ENCODE measurements at regions not wholly inside any gene's neighbourhood (a gene's known extent, or its start where the extent isn't known, plus 50 kb on each side); places are given as distances from the start of the nearest gene placed in this dataset.

DNA sequence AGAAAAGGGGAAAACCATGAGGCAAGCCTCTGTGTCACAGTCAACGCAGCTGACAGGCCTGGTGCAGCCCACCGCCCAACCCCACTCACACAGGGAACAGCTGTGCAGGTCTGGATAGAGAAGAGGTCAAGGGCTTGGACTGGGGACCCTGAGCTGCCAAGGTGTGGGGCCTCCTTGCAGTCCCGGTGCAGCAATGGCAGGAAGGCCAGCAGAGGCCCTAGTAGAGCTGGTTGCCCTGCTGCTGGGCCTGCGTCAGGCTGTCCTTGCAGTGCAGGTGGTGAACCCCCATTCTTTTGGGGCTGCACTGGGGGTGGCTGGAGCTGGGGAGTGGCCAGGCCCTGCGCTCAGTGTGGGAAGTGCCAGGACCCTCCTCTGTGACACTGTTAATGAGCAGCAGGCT is 482.0 kb downstream of the SMARCA1 start:
- intact Hi-C loops (cut with DNase I; ENCODE audit: low total_unique reads) (no loop called here), in situ Hi-C loops (cut with MboI; ENCODE audit: low sequenced_read_pairs in 4 of 4) (no loop called here)
- Histone ChIP-seq H3K27ac (no peak overlapping the region), H3K36me3 (no peaks in the 10 kb centered on the region), H3K4me3 (no peak overlapping the region), H3K27me3 (no peaks in the 10 kb centered on the region), H3K4me1 (no peaks in the 10 kb centered on the region), H3K9me3 (no peaks in the 10 kb centered on the region)
- no peak for DNase-seq
- TF ChIP-seq POLR2A (IDR thresholded peaks at IDR 0.05) (no peak), CTCF (IDR thresholded peaks at IDR 0.05 in 4 of 5, conservative IDR thresholded peaks at IDR 0.05 in 1 of 5) (no peak)
- ATAC-seq, result no peak

DNA sequence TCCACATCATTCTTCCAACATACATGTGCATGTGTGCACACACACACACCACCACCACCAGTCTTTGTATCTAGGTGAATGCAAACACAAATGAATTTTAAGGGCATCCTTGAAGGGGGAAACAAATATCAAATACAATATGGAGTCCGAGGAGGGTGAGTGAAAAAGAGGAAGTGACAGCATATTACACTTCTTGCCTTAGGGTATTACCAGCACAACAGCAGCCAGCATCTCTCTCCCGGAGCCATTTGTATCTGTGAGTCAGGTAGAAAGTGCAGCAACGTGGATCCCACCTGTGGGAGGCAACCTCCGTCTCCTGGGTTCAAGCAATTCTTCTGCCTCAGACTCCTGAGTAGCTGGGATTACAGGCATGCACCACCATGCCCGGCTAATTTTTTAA is 483.2 kb downstream of the SMARCA1 start:
- no peaks in the 10 kb centered on the region for H3K36me3 ChIP-seq
- no peaks in the 10 kb centered on the region for H3K4me1 ChIP-seq
- ATAC-seq (no peak), DNase-seq (no peak)
- intact Hi-C loops (cut with DNase I; ENCODE audit: low total_unique reads) (no loop called here), in situ Hi-C loops (cut with MboI; ENCODE audit: low sequenced_read_pairs in 4 of 4) (no loop called here)
- H3K4me3 ChIP-seq, result no peak overlapping the region
- no peaks in the 10 kb centered on the region for H3K9me3 ChIP-seq
- TF ChIP-seq CTCF (IDR thresholded peaks at IDR 0.05 in 4 of 5, conservative IDR thresholded peaks at IDR 0.05 in 1 of 5) (no peak), POLR2A (IDR thresholded peaks at IDR 0.05) (no peak)
- H3K27ac ChIP-seq, result no peak overlapping the region
- no peaks in the 10 kb centered on the region for H3K27me3 ChIP-seq

GRCh38 chrX:129039176-129039575 is 484.1 kb downstream of the SMARCA1 start:
- Histone ChIP-seq H3K9me3 (no peaks in the 10 kb centered on the region), H3K36me3 (no peaks in the 10 kb centered on the region), H3K27me3 (no peaks in the 10 kb centered on the region), H3K27ac (no peak overlapping the region), H3K4me1 (no peaks in the 10 kb centered on the region), H3K4me3 (no peak overlapping the region)
- DNase-seq, result no peak
- intact Hi-C loops (cut with DNase I; ENCODE audit: low total_unique reads) (no loop called here), in situ Hi-C loops (cut with MboI; ENCODE audit: low sequenced_read_pairs in 4 of 4) (no loop called here)
- ATAC-seq, result no peak
- TF ChIP-seq POLR2A (IDR thresholded peaks at IDR 0.05) (no peak), CTCF (IDR thresholded peaks at IDR 0.05 in 4 of 5, conservative IDR thresholded peaks at IDR 0.05 in 1 of 5) (no peak)

DNA sequence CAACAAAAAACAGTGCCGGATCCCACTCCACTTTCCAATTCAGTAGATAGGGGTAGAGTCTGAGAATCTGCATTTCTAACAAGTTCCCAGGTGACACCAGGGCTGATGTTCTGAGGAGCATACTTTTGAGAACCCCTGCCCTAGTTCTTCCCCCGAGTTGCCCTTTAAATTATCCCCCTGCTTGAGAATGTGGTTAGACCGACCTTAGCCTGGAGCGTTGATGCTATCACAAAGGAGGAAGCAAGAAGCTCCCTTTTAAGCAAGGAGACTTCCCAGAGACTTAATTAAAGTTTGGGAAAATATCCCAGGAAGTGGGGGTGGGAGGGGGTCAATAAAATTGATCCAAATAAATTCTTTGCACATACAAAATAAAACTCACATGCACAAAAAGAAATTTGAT is 485.9 kb downstream of the SMARCA1 start:
- TF ChIP-seq CTCF (IDR thresholded peaks at IDR 0.05 in 4 of 5, conservative IDR thresholded peaks at IDR 0.05 in 1 of 5) (no peak), POLR2A (IDR thresholded peaks at IDR 0.05) (no peak)
- no peaks in the 10 kb centered on the region for H3K9me3 ChIP-seq
- H3K4me1 ChIP-seq, result no peaks in the 10 kb centered on the region
- no peak for ATAC-seq
- no peak for DNase-seq
- no peaks in the 10 kb centered on the region for H3K36me3 ChIP-seq
- H3K27ac ChIP-seq, result no peak overlapping the region
- H3K4me3 ChIP-seq, result no peak overlapping the region
- H3K27me3 ChIP-seq, result no peaks in the 10 kb centered on the region
- intact Hi-C loops (cut with DNase I; ENCODE audit: low total_unique reads) (no loop called here), in situ Hi-C loops (cut with MboI; ENCODE audit: low sequenced_read_pairs in 4 of 4) (no loop called here)

DNA sequence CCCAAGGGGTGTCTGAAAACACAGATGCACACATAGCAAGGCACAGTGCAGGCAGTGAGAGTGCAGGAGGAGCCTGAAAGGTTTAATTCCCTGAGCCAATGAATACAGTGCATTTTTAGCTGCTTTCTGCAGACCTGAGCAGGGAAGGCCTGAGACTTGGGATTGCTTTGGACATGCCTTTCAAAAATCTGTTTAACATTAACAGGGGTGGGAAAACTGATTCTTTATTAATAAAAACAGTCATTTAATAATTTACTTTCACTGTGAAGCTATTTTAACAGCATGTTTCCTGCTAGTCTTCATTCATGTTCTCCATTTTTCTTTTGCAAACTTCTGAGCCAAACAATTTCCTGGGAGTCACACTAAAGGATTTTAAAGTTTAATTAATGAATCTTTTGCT is 488.1 kb downstream of the SMARCA1 start:
- Histone ChIP-seq H3K27ac (no peak overlapping the region), H3K4me1 (no peaks in the 10 kb centered on the region), H3K36me3 (no peaks in the 10 kb centered on the region), H3K4me3 (no peak overlapping the region), H3K27me3 (no peaks in the 10 kb centered on the region), H3K9me3 (no peaks in the 10 kb centered on the region)
- TF ChIP-seq POLR2A (IDR thresholded peaks at IDR 0.05) (no peak), CTCF (IDR thresholded peaks at IDR 0.05 in 4 of 5, conservative IDR thresholded peaks at IDR 0.05 in 1 of 5) (no peak)
- DNase-seq (no peak), ATAC-seq (no peak)
- in situ Hi-C loops (cut with MboI; ENCODE audit: low sequenced_read_pairs in 4 of 4) (no loop called here), intact Hi-C loops (cut with DNase I; ENCODE audit: low total_unique reads) (no loop called here)
